D341Med (cell line): ENCODE measurements at regions not wholly inside any gene's neighbourhood (a gene's known extent, or its start where the extent isn't known, plus 50 kb on each side); places are given as distances from the start of the nearest gene placed in this dataset.
A peak's percentile ranks its signal among the peaks of the same experiment; 100 is the strongest.

Source experiments
- DNase-seq: peaks from one replicate; pipeline ENCODE4 v3.0.0; 2012; ENCODE audit warnings: low spot score

DNA sequence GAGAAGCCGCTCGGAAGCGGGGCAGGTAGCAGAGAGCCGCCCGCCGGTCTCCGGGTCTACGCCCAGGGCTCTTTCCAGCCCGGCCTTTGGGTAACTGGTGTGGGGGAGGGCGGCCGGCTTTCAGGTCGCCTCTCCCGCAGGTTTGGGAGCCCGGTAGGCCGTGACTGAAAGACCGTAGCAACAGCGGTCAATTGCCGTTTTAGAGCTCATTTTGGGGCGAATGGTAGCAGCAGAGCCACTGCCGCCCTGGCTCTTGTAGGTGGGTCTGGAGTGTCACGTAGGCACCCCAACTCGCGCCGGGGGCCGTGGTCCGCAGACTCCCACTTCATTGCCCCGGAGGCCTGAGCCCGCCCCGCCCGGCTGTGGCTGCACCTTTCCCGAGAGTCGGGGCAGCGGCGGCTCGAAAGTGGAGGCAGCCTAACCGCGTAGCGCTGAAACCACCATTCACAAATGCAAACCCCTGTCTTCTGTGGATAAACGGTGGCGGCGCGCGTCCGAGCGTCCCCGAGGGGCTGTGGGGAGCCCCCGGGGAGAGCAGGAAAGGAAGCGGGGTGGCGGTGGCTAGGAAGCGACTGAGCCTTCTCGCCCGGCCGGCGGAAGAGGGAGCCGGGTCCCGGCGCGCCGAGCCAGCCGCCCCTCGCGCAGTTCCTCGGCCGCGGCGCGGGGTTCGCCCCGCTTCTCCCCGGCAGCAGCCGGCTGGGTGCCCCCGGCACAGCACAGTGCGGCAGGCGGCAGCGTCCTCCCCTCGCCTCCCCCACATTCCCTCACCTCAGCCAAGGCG lies 2185.1 kb upstream of the TENM3 start:
- DNase-seq, result peak; percentile 73

DNA sequence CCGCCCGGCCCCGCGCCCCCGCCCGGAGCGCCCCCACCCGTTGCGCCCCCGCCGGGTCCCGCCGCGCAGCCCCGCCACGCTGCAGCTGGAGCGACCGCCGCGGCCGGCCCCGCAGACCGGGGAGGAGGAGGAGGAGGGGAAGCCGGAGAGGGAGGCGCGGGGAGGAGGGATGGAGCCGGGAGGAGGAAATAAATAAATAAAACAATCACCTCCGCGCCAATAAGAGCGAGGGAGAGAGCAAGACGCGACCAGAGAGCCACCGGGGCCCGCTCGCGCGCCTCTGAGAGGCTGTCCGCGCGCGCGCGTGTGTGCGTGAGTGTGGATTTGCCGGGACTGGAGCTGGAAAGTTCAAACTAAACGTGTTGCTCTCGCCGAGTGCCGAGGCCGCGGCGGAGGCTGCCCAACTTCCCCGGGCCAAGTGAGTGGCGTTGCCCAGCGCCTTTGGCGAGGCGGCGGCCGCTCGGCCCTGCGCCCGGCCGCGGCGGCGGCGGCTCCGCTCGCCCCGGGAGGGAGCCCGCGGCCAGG lies 2184.4 kb upstream of the TENM3 start:
- peak; percentile 81 for DNase-seq

DNA sequence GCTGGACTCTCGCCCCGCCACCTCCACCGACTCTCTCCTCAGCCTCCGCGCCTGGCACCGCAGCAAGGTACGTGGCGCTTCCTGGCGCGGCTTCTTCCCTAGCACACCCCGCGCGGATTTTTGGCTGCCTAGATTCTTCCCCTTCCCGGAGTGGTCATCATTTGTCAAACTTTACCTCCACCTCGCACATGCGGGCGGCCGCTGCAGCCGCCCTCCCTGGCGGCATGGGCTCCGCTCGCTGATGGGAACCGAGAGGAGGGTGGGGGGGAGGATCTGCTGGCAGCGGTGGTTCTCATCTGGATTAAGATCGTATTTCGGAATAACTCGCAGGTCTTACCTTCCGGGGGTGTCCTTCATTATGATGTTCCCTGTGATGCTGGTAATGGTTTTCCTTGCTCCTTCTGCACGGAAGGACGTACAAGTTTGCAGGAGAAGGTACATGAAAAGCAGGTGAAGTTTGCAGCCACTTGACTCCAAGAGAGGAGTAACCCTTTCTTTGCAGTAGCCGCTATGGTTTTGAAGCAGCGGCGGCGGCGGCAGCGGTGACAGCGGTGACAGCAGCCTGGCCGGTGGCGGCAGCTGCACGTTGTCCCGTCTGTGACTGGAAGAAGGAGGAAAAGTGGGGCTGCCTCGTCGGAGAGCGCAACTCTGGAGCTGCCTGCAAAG lies 2183.9 kb upstream of the TENM3 start:
- DNase-seq, result peak; percentile 52

DNA sequence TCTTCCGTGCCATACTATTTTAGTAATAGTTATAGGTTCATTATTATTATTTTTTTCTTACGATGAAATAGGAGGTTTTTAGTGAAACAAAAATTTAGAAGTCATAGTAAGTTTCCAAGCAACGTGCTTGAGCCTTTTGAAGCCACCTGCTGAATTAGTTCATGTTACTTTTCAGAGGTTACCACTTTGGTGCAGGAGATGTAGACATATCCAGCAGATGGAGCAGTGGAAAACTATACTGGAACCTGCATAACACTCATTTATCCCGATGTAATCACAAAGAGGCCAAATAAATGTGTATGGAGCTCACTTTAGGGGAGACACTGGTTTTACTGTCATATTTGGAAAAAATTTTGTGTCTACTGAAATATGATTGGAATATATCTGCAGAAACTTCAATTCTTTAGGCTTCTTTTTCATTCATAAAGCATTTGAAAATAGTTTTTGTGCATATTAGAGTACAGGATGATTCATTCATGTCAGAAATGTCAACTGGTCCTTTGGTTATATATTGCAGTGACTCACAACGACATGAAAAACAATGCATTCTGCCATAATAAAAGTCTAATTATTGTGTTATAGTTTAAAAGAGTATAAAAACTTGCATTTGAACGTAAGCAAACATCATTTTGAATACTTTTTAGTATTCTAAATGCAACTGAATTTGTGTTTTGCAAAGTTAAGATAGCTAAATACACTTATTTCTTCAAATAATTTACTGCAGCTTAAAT lies 2182.9 kb upstream of the TENM3 start:
- peak; percentile 24 for DNase-seq

DNA sequence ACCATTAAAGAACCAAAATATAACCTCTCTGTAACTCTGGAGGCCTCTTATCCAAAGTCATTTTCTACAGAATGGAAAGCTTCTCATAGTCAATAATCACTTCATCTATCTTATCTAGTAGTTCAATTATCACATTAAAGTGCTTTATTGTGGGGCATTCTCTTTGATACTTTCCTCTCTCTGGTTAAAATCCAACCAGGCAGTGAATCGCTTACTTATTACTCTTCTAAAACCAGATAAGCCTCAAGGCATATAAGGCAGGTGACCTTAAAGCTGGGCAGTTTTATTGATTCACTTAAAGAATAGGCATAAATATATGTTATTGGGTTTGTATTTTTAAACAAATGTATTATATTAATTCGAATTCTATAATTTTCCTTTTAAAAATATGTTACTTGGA lies 2162.1 kb upstream of the TENM3 start:
- DNase-seq, result no peak

DNA sequence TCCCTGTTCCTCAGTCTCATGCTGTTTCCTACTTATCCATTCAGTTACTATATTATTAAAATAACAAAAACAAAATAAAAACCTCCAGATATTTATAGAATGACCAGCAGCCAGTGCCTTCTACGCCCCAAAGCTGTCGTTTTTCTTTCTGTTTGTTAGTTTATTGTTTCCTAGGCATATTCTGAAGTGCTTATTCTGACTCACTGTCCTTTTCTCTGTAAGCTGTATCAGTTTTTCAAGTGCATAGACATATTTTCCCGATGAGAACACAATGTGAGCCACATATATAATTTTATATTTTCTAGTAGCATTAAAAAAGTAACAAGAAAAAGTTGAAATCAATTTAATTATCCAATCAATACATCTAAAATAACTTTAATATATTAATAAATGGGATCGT lies 2158.6 kb upstream of the TENM3 start:
- DNase-seq, result no peak

DNA sequence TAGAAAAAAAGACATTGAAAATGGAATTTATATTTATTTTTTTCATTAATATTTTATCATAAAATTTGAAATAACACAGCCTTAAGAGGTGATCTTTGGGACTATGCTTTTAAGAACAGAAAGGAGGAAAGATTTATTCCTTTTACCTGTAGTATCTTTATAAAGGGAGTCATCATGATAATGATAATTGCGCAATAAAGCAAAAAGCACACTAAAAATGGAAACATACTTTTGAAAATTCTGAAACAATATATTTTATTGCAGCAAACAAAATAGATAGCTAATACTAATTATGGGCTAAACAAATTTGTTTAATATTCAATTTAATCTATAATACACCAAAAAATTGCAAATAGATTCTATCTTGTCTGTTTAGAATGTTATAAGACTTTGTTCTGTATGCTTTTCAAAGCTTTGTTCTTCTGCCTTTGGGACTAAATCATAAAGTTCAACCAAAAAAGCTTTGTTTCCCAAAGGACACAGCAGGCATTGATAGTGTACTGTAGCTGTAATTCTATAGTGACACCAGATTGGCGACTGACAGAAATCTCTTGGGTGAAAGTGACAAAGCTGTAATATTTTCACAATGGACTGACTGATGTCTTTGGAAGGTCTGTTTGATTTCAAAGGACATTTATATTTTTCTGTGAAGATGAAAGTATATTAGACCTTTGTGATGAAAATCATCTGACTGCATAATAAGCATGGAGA lies 2156.6 kb upstream of the TENM3 start:
- no peak for DNase-seq

DNA sequence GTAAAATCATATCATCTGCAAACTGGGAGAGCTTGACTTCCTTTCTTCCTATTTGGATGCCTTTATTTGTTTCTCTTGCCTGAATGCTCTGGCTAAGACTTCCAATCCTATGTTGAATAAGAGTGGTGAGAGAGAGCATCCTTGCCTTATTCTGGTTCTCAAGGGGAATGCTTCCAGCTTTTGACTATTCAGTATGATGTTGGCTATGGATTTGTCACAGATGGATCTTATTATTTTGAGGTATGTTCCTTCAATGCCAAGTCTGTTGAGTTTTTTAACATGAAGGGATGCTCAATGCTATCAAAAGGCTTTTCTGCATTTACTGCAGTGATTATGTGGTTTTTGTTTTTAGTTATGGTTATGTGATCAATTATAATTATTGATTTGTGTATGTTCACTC lies 2144.6 kb upstream of the TENM3 start:
- no peak for DNase-seq

DNA sequence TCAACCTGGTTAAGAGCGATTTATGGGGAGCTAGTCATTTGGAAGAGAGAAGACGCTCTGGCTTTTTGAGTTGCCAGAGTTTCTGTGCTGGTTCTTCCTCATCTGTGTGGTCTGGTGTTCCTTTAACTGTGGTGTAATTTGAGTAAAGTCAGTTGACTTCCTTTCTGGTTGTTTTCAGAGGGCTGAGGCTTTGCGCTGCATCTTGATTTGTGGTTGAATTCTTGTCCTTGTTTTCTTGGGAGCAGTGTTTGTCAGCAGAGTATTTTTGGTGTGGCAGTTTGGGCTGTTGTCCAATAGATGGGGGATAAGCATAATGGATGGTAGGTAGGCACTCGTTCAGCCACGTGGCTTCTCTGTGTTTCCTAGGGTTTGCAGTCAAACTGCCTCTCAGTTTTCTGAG lies 2143.2 kb upstream of the TENM3 start:
- no peak for DNase-seq

DNA sequence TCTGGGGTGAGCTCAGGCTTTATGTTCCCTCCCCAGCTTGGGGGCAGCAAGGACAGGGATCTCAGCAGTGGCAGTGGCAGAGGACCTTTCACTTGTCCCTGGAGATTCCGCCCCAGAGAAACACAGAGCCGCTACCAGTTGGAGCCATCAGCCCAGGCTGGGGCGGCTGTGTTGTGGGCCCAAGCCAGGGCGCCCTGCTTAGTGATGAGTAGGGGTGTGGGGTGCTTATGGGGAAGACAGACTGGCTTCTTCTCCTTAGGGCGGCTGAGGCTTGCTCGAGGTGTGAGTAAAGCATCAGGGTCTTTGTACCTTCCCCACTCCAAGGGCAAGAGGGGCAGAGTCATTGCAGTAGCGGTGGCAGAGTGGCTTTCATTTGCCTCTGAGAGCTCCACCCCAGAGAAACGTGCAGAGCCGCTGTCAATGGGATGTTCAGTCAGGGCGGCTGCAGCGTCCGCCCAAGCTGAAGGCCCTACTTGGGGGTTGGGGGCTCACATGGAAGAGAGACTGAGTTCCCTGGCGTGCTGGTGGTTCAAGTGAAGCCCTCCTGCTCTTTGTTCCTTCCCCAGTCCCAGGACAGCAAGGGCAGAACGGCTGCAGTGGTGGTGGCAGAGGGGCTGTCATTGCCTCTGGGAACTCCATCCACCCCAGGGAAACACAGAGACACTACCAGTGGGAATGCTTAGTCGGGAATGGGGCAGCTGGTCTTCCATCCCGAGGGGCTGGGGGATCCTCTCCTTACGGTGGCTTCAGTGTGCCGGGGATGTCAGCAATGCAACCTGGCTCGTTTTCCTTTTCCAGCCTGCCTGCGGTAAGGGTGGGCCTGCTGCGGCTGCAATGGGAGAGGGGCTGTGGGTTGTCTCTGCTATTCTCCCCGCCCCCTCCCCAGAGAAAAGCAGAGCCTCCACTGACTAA lies 2142.5 kb upstream of the TENM3 start:
- DNase-seq, result no peak

DNA sequence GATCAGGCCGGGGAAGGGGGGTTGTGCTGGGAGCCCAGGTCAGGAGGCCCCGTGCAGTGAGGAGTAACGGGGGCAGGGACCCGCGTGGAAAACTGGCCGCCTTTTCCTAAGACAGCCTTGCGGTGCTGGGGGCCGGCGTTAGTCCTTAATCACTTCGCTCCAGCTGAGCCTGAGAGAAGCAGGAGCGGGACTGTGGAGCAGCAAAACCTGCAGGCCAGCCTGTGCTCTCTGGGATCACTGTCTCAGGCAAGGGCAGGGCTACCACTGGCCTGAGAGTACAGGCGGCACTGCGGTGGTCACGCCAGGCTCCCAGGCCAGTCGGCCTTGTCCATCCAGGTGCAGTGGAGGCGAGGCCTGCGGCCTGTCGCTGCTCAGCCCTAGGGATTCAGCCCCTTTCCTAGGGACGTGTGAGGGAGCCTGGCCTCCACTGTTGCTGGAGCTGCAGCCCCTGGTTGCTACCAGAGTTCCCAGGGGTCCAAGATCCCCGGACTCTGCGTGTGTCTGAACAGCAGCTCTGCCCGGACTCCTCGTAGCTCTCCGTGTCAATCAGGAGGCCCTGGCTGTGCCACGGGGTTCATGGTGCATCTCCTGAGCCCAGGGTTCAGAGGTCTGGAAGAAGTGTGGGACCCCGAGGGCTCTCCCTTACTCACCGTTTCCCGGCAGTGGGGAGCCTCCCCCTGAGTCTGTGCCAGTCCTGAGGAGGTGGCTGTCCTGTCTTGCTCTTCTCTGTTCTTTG lies 2141.7 kb upstream of the TENM3 start:
- no peak for DNase-seq

DNA sequence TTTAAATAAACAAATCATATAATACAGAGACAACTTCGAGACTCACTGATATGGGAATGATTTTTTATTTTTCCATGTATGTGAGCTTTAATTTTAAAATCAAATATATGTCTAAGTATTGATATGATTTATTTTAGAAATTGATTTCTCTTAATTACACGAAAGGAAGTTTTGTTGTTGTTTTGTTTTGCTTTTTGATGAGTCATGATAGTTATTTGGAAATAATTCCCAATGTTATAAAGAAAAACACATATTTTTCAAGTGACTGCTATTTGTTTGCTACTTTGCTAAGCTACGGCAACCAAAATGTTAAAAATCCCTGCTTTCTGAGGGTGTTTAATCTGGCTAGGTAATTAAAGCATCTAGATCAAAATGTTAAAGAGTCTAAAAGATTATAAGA lies 2139.4 kb upstream of the TENM3 start:
- DNase-seq, result no peak

DNA sequence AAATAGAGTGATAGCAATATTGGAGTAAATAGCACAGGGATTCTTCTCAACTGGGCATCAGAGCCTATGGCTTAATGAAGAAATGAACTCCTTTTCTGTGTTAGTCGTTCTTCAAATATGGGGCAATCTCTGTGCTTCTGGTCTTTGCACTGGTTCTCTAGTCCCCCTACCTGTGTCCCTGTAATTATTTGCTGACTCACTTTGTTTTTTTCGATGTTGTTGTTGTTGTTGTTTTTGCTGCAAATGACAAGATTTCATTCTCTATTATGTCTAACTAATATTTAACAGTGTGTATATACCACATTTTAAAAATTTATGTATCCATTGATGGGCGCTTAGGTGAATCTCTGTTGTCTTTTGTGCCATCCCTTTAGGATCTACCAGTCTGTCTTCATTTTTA lies 2137.8 kb upstream of the TENM3 start:
- DNase-seq, result no peak

DNA sequence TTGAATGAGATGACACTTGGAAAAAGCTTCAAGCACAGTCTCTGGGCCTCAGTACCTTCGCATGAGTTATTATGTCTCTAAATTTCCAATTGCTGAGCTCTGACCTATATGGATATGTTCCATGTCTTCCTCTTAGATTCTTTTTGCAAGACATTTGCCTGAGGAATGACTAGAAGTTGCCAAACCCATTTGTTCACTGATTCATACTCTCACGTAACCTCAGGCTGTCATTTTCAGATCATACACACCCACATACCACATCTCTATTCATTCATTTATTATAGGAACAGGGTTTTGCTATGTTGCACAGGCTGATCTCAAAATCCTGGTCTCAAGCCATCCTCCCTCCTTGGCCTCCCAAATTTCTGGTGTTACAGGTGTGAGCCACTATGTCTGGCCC lies 2137.1 kb upstream of the TENM3 start:
- no peak for DNase-seq

DNA sequence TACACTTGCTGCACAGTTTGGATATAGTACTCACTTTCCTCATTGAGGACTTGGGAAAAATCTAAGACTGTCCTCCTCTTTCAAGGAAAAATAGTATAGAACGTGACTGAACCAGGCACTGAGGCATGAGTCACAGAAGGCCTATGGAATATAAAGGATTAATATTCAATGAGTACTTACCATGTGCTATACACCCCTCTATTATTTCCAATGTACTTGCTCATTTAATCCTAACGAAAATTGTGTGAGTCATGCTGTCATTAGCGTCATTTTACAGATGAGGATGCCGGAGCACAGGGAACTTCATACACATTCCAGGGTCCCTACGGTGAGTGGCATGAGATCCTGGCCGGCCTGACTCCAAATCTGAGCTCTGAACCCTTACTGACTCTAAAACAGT lies 2136.2 kb upstream of the TENM3 start:
- no peak for DNase-seq

DNA sequence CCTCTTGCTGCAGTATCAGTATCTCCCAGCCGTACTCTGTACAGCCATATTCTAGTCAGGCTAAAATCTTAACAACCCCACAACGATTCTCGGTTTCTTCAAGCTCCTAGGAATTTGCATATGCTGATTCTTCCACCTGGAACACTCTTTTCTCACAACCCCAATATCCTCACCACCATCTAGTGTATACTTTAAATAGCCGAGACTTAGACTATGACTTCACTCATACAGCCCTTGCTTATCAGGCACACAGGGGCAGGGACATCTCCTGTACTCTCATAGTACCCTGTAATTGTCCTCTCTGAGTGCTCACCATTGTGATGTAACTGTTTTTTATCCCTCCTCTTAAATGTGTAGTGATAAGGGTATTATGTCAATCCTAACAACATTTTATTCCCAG lies 2126.4 kb upstream of the TENM3 start:
- DNase-seq, result no peak

DNA sequence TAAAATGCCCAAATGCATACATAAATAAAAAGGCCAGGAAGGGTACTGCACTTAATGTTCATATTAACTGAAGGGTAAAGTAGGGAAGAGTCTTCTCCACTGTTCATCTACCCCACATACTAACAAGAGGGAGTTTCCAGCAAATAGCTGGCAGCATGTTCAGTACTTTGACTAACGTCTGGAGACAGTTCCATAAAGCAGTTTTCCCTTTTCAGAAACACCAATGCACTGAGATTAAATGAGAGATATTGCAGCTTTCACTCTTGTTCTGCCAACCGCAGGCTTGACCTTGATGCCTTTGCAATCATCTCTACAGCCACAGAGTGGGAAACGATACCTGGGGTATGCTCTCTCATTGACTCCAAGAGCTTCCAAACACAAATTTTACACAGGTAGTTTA lies 2123.1 kb upstream of the TENM3 start:
- DNase-seq, result no peak

DNA sequence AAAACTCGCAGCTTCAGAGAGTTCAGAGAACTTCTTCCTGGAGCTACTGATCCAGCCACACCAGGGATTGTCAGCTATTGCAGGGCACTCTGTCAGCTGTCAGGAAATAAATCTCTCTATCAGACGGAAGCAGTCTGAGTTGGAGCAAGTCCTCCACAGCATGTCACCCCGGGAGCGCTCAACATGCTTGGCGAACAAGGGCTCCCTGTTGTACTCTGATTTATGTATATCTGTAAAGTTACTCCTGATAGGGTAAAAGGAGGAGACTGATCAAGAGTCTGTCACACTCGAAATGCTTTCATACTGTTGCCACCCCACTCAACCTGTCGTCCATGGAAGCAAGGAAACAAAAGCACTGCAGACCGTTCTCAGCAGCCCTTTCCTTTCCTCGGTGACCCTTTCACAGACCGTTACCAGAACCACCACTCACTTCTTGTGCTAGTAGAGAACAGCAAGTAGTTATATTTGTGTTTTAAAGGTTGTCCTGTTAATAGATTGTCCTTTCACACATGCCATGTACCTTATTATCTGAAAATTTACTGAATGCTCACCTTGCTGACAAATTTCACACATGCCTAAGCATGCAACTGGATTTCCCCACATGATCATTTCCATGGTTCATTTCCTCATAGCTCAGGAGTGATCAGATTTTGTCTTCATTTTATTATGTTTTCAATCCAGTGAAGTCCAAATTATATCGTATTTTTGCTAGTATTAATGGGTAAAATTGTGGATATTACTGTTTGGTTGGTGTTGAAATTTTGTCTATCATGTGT lies 2108.9 kb upstream of the TENM3 start:
- peak; percentile 12 for DNase-seq

DNA sequence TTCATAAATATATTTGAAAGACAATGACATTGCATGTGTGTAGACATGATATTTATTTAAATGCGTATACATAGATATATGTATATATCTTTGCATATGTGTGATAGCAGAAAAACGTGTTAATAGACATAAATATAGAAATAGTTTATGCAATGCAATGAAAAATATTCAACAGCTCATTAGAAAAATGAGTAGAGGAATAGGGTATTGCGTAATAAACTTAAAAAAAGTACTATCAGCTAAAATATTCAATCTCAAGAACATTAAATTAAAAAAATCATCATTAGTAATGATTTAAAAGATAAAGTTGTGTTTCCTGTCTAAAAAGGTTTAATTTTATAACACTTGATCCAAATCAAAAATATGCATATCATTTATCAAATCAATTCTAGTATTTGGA lies 2101.5 kb upstream of the TENM3 start:
- no peak for DNase-seq

DNA sequence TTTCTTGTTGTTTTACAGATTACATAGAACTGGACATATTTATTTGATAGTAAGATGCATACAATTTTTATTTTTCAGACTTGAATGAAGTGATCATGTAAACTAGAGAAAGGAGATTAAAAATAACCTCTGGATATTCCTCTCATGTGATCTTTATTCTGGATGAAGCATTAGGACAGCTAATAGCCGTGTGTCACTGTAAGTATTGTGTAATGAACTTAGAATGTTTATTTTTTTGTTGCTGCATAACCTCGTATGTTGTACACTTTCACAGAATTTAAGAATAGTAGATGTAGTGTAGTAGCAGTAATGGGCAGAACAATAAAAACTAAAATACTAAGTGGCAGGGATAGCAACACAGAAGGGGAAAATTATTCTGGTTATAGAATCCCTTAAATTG lies 2094.5 kb upstream of the TENM3 start:
- no peak for DNase-seq
